Stimulated activated CD4-positive, alpha-beta T cell treated with anti-CD3 and anti-CD28 coated beads, Interleukin-1b, Interleukin-23, amount 100 ng/mL, for 24 hours (primary cell): ENCODE measurements at regions not wholly inside any gene's neighbourhood (a gene's known extent, or its start where the extent isn't known, plus 50 kb on each side); places are given as distances from the start of the nearest gene placed in this dataset.
"Not testable (repeated sequence)": the region's sequence is repeated elsewhere in the genome, so short reads cannot be mapped to it uniquely, and the experiment has no call there.

Experiments used
- DNase-seq, 4 experiments: peaks; one replicate each; pipeline ENCODE4 v3.0.0-alpha.2; 2020; ENCODE audit warnings: low read depth in 4 of 4, low spot score in 1 of 4

- no peak for DNase-seq
Measured at GRCh38 chr10:35949811-35950211, 307.7 kb upstream of the FZD8 start.

- no peak for DNase-seq
Measured at GRCh38 chr10:35946556-35946955, 304.5 kb upstream of the FZD8 start.

GRCh38 chr10:35942057-35942456, 300.0 kb upstream of the FZD8 start:
- DNase-seq: no peak

GRCh38 chr10:35940141-35941041, 298.3 kb upstream of the FZD8 start:
- no peak for DNase-seq

- DNase-seq: no peak
Measured at GRCh38 chr10:35938160-35938559, 296.1 kb upstream of the FZD8 start.

- DNase-seq: no peak
Measured at GRCh38 chr10:35937546-35937945, 295.4 kb upstream of the FZD8 start.

- no peak for DNase-seq
Measured at GRCh38 chr10:35934642-35934995, 292.5 kb upstream of the FZD8 start.

- no peak for DNase-seq
Measured at GRCh38 chr10:35933940-35934641, 292.0 kb upstream of the FZD8 start.

GRCh38 chr10:35933491-35933890, 291.4 kb upstream of the FZD8 start:
- no peak for DNase-seq

- not testable (repeated sequence) for DNase-seq
Measured at GRCh38 chr10:35929962-35930361, 287.9 kb upstream of the FZD8 start.

GRCh38 chr10:35928748-35929147, 286.7 kb upstream of the FZD8 start:
- no peak for DNase-seq

GRCh38 chr10:35927990-35928488, 285.9 kb upstream of the FZD8 start:
- DNase-seq: no peak

GRCh38 chr10:35927341-35927740, 285.2 kb upstream of the FZD8 start:
- no peak for DNase-seq

GRCh38 chr10:35926846-35927245, 284.8 kb upstream of the FZD8 start:
- DNase-seq: no peak

GRCh38 chr10:35925493-35925892, 283.4 kb upstream of the FZD8 start:
- no peak for DNase-seq

- DNase-seq: no peak
Measured at GRCh38 chr10:35924759-35925158, 282.7 kb upstream of the FZD8 start.

- DNase-seq: no peak
Measured at GRCh38 chr10:35922876-35923600, 280.9 kb upstream of the FZD8 start.

GRCh38 chr10:35921866-35922350, 279.8 kb upstream of the FZD8 start:
- no peak for DNase-seq

GRCh38 chr10:35916791-35917190, 274.7 kb upstream of the FZD8 start:
- no peak for DNase-seq

GRCh38 chr10:35913628-35914027, 271.5 kb upstream of the FZD8 start:
- DNase-seq: no peak
